ENCODE measurements at regions not wholly inside any gene's neighbourhood (a gene's known extent, or its start where the extent isn't known, plus 50 kb on each side); places are given as distances from the start of the nearest gene placed in this dataset.
"Not testable (repeated sequence)": the region's sequence is repeated elsewhere in the genome, so short reads cannot be mapped to it uniquely, and the experiment has no call there.

DNA sequence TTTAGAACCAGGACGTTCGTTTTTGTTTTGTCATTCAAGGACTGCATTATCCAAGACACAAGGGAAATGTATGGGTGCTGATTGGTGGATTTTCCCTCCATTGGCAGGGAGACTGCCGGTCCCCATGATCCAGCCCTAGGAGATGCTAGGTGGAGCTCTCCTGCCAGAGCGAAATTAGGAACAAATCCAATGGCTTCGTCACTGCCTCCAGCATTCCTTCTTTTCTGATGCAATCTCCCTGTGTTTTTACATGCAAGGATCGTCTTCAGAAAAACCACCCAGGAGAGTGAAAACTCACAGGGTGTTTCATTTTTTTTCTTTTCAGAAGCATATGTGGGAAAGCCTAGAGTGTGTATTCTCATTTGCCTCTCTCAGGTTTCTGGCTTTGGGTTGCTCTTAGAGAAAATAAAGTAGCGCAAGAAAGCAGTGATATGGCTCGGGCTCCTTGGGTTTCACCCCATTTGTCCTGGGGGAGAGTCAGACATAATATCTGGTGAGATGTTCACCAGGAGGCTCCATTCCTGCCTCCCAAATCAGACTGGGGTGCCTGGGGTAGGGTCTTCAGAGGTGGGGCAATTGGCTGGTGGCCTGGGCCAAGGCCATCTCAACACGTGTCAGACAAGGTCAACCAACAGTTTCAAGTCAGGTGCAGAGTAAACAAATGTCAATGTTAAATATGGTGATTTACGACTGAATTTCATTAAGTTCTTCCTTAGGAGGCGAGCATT is 450.9 kb upstream of the MKI67 start:
- H3K4me3 ChIP-seq (ENCODE audit: low read depth in 1 of 2, low read length in 1 of 2), result no peak overlapping the region
- no peaks in the 10 kb centered on the region for H3K4me1 ChIP-seq (ENCODE audit: control insufficient read depth in 1 of 2, insufficient read depth in 1 of 2, low read depth in 1 of 2, low read length in 1 of 2)
- no peaks in the 10 kb centered on the region for H3K9me3 ChIP-seq
- TF ChIP-seq, protein P1, sequence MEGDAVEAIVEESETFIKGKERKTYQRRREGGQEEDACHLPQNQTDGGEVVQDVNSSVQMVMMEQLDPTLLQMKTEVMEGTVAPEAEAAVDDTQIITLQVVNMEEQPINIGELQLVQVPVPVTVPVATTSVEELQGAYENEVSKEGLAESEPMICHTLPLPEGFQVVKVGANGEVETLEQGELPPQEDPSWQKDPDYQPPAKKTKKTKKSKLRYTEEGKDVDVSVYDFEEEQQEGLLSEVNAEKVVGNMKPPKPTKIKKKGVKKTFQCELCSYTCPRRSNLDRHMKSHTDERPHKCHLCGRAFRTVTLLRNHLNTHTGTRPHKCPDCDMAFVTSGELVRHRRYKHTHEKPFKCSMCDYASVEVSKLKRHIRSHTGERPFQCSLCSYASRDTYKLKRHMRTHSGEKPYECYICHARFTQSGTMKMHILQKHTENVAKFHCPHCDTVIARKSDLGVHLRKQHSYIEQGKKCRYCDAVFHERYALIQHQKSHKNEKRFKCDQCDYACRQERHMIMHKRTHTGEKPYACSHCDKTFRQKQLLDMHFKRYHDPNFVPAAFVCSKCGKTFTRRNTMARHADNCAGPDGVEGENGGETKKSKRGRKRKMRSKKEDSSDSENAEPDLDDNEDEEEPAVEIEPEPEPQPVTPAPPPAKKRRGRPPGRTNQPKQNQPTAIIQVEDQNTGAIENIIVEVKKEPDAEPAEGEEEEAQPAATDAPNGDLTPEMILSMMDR (IDR thresholded peaks at IDR 0.05), result no peak
- no peaks in the 10 kb centered on the region for H3K27me3 ChIP-seq
- H3K36me3 ChIP-seq, result no peaks in the 10 kb centered on the region
- H3K27ac ChIP-seq, result no peak overlapping the region

GRCh38 chr10:128577958-128578750 is 451.9 kb upstream of the MKI67 start:
- Histone ChIP-seq H3K9me3 (no peaks in the 10 kb centered on the region), H3K27me3 (no peaks in the 10 kb centered on the region), H3K27ac (no peak overlapping the region), H3K36me3 (no peaks in the 10 kb centered on the region), H3K4me1 (ENCODE audit: control insufficient read depth in 1 of 2, insufficient read depth in 1 of 2, low read depth in 1 of 2, low read length in 1 of 2) (no peaks in the 10 kb centered on the region), H3K4me3 (ENCODE audit: low read depth in 1 of 2, low read length in 1 of 2) (no peak overlapping the region)
- TF ChIP-seq, protein P1 (IDR thresholded peaks at IDR 0.05), result no peak

DNA sequence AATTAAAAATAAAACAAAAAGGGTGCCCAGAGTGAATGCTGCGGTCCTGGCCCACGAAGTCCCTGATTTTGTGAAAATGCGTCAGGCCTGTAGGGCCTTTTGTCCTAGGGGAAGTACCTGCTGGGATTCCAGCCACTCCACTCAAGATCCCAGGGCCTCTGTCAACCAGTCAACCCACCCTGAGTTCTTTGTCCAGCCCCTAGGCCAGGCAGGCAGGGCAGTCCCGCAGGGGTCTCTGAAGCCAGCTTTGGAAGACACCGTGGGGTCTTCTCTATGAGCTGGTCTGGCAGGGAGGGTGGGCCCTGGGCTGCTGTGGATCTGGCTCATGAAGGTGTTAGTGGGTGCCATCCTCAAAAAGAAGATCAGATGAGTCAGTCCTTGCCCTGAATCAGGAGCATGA is 452.5 kb upstream of the MKI67 start:
- H3K9me3 ChIP-seq, result no peaks in the 10 kb centered on the region
- no peak overlapping the region for H3K27ac ChIP-seq
- H3K36me3 ChIP-seq, result no peaks in the 10 kb centered on the region
- no peaks in the 10 kb centered on the region for H3K4me1 ChIP-seq (ENCODE audit: control insufficient read depth in 1 of 2, insufficient read depth in 1 of 2, low read depth in 1 of 2, low read length in 1 of 2)
- TF ChIP-seq, protein P1 (IDR thresholded peaks at IDR 0.05), result no peak
- H3K27me3 ChIP-seq, result no peaks in the 10 kb centered on the region
- H3K4me3 ChIP-seq (ENCODE audit: low read depth in 1 of 2, low read length in 1 of 2), result no peak overlapping the region

- no peaks in the 10 kb centered on the region for H3K27me3 ChIP-seq
- no peak overlapping the region for H3K27ac ChIP-seq
- H3K36me3 ChIP-seq, result no peaks in the 10 kb centered on the region
- TF ChIP-seq, protein P1 (IDR thresholded peaks at IDR 0.05), result no peak
- H3K4me1 ChIP-seq (ENCODE audit: control insufficient read depth in 1 of 2, insufficient read depth in 1 of 2, low read depth in 1 of 2, low read length in 1 of 2), result no peaks in the 10 kb centered on the region
- H3K4me3 ChIP-seq (ENCODE audit: low read depth in 1 of 2, low read length in 1 of 2), result no peak overlapping the region
- H3K9me3 ChIP-seq, result no peaks in the 10 kb centered on the region
Measured at GRCh38 chr10:128579280-128579865, 453.1 kb upstream of the MKI67 start.

DNA sequence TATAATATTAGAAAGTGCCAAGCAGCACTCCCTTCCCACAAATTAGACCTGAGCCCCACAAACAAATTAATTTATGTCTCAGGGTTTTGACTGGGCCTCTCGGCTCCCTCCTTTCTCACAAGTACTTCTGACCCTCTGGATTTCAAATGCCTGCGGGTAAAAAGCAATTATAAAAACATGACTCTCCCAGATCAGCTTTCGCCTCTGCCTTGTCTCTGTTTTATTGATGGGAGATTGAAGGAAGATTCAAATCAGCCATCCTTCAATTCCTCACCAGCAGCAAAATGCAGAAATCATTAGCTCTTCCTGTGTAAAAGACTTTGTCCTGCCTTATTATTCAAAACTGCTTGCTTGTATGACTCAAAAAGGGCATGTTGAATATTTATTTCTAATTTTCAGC is 453.7 kb upstream of the MKI67 start:
- H3K36me3 ChIP-seq, result no peaks in the 10 kb centered on the region
- H3K9me3 ChIP-seq, result no peaks in the 10 kb centered on the region
- H3K4me3 ChIP-seq (ENCODE audit: low read depth in 1 of 2, low read length in 1 of 2), result no peak overlapping the region
- TF ChIP-seq, protein P1 (IDR thresholded peaks at IDR 0.05), result no peak
- H3K27me3 ChIP-seq, result no peaks in the 10 kb centered on the region
- no peaks in the 10 kb centered on the region for H3K4me1 ChIP-seq (ENCODE audit: control insufficient read depth in 1 of 2, insufficient read depth in 1 of 2, low read depth in 1 of 2, low read length in 1 of 2)
- no peak overlapping the region for H3K27ac ChIP-seq

GRCh38 chr10:128583125-128583524 is 456.9 kb upstream of the MKI67 start:
- H3K9me3 ChIP-seq; H3K36me3 ChIP-seq; H3K4me3 ChIP-seq (ENCODE audit: low read depth in 1 of 2, low read length in 1 of 2); H3K4me1 ChIP-seq (ENCODE audit: control insufficient read depth in 1 of 2, insufficient read depth in 1 of 2, low read depth in 1 of 2, low read length in 1 of 2); H3K27me3 ChIP-seq; H3K27ac ChIP-seq: not testable (repeated sequence)

- H3K27ac ChIP-seq; H3K4me3 ChIP-seq (ENCODE audit: low read depth in 1 of 2, low read length in 1 of 2); H3K4me1 ChIP-seq (ENCODE audit: control insufficient read depth in 1 of 2, insufficient read depth in 1 of 2, low read depth in 1 of 2, low read length in 1 of 2); H3K9me3 ChIP-seq; H3K27me3 ChIP-seq; H3K36me3 ChIP-seq: not testable (repeated sequence)
Measured at GRCh38 chr10:128586599-128586998, 460.4 kb upstream of the MKI67 start.
